ENCODE measurements at regions not wholly inside any gene's neighbourhood (a gene's known extent, or its start where the extent isn't known, plus 50 kb on each side); places are given as distances from the start of the nearest gene placed in this dataset.

GRCh38 chr13:38160131-38160530 lies 189.5 kb upstream of the UFM1 start:
- Histone ChIP-seq H3K4me1 (ENCODE audit: insufficient read depth, low read length, poor library complexity, severe bottlenecking) (no peaks in the 10 kb centered on the region), H3K9me2 (replicated peaks; ENCODE audit: low read depth, low read length) (no peaks in the 10 kb centered on the region), H3K9me3 (ENCODE audit: insufficient read depth, low read depth, low read length) (no peaks in the 10 kb centered on the region), H3K79me2 (ENCODE audit: insufficient read depth, low read length) (no peaks in the 10 kb centered on the region), H3K27me3 (ENCODE audit: insufficient read depth, low read length, poor library complexity, severe bottlenecking) (no peaks in the 10 kb centered on the region), H3K4me2 (ENCODE audit: low read depth, low read length, poor library complexity, severe bottlenecking) (no peak overlapping the region), H3K9ac (ENCODE audit: low read depth, low read length, poor library complexity, severe bottlenecking) (no peak overlapping the region), H3F3A (ENCODE audit: low read depth) (no peaks in the 10 kb centered on the region), H3K36me3 (ENCODE audit: insufficient read depth, low read length) (no peaks in the 10 kb centered on the region), H2AFZ (ENCODE audit: low read length) (no peak overlapping the region), H4K20me1 (ENCODE audit: insufficient read depth, low read length, poor library complexity, severe bottlenecking) (no peaks in the 10 kb centered on the region), H3K4me3 (ENCODE audit: low read length, poor library complexity, severe bottlenecking) (no peak overlapping the region)
- TF ChIP-seq CTCF (conservative IDR thresholded peaks at IDR 0.05; ENCODE audit: low read length) = no peak
- no peak for TF ChIP-seq EZH2phosphoT487 (IDR thresholded peaks at IDR 0.05; ENCODE audit: borderline replicate concordance)

- no peak overlapping the region for H3K4me3 ChIP-seq (ENCODE audit: low read length, poor library complexity, severe bottlenecking)
- no peaks in the 10 kb centered on the region for H3K79me2 ChIP-seq (ENCODE audit: insufficient read depth, low read length)
- no peaks in the 10 kb centered on the region for H4K20me1 ChIP-seq (ENCODE audit: insufficient read depth, low read length, poor library complexity, severe bottlenecking)
- no peaks in the 10 kb centered on the region for H3K36me3 ChIP-seq (ENCODE audit: insufficient read depth, low read length)
- no peak overlapping the region for H3K4me2 ChIP-seq (ENCODE audit: low read depth, low read length, poor library complexity, severe bottlenecking)
- TF ChIP-seq CTCF (conservative IDR thresholded peaks at IDR 0.05; ENCODE audit: low read length) = no peak
- no peak for TF ChIP-seq EZH2phosphoT487 (IDR thresholded peaks at IDR 0.05; ENCODE audit: borderline replicate concordance)
- H3K4me1 ChIP-seq (ENCODE audit: insufficient read depth, low read length, poor library complexity, severe bottlenecking) = no peaks in the 10 kb centered on the region
- H3F3A ChIP-seq (ENCODE audit: low read depth) = no peaks in the 10 kb centered on the region
- no peak overlapping the region for H3K9ac ChIP-seq (ENCODE audit: low read depth, low read length, poor library complexity, severe bottlenecking)
- H3K9me2 ChIP-seq (replicated peaks; ENCODE audit: low read depth, low read length) = no peaks in the 10 kb centered on the region
- H3K27me3 ChIP-seq (ENCODE audit: insufficient read depth, low read length, poor library complexity, severe bottlenecking) = no peaks in the 10 kb centered on the region
- H2AFZ ChIP-seq (ENCODE audit: low read length) = no peak overlapping the region
- no peaks in the 10 kb centered on the region for H3K9me3 ChIP-seq (ENCODE audit: insufficient read depth, low read depth, low read length)
Observed at GRCh38 chr13:38159710-38160109, 189.9 kb upstream of the UFM1 start.

GRCh38 chr13:38147050-38147449 lies 202.6 kb upstream of the UFM1 start:
- H3K4me1 ChIP-seq (ENCODE audit: insufficient read depth, low read length, poor library complexity, severe bottlenecking) = no peaks in the 10 kb centered on the region
- no peak for TF ChIP-seq CTCF (conservative IDR thresholded peaks at IDR 0.05; ENCODE audit: low read length)
- TF ChIP-seq EZH2phosphoT487 (IDR thresholded peaks at IDR 0.05; ENCODE audit: borderline replicate concordance) = no peak
- H3K36me3 ChIP-seq (ENCODE audit: insufficient read depth, low read length) = no peaks in the 10 kb centered on the region
- H3K4me3 ChIP-seq (ENCODE audit: low read length, poor library complexity, severe bottlenecking) = no peak overlapping the region
- H3K9me3 ChIP-seq (ENCODE audit: insufficient read depth, low read depth, low read length) = no peaks in the 10 kb centered on the region
- H3K27me3 ChIP-seq (ENCODE audit: insufficient read depth, low read length, poor library complexity, severe bottlenecking) = no peaks in the 10 kb centered on the region
- no peak overlapping the region for H3K9ac ChIP-seq (ENCODE audit: low read depth, low read length, poor library complexity, severe bottlenecking)
- H3F3A ChIP-seq (ENCODE audit: low read depth) = no peaks in the 10 kb centered on the region
- H3K4me2 ChIP-seq (ENCODE audit: low read depth, low read length, poor library complexity, severe bottlenecking) = no peak overlapping the region
- H3K79me2 ChIP-seq (ENCODE audit: insufficient read depth, low read length) = no peaks in the 10 kb centered on the region
- H3K9me2 ChIP-seq (replicated peaks; ENCODE audit: low read depth, low read length) = no peaks in the 10 kb centered on the region
- H4K20me1 ChIP-seq (ENCODE audit: insufficient read depth, low read length, poor library complexity, severe bottlenecking) = no peaks in the 10 kb centered on the region
- no peak overlapping the region for H2AFZ ChIP-seq (ENCODE audit: low read length)

Data from Loucy (cell line).